Bronchial epithelial cell (primary cell): ENCODE measurements at regions not wholly inside any gene's neighbourhood (a gene's known extent, or its start where the extent isn't known, plus 50 kb on each side); places are given as distances from the start of the nearest gene placed in this dataset.

Experiments used
- DNase-seq: peaks from one replicate; pipeline ENCODE4 v3.0.0-alpha.2; 2010; ENCODE audit warnings: low read depth
- FAIRE-seq: peaks from 2 replicates; lab custom pipeline; 2011; peaks lifted over from hg19 to GRCh38; lab: Jason Lieb, UNC
- H3K27me3 ChIP-seq: 2 replicates; pipeline ENCODE4 v1.5.1; 2011; ENCODE audit warnings: low read length; ENCODE audit not compliant: control insufficient read depth, insufficient read depth
- H3K36me3 ChIP-seq: 2 replicates; pipeline ENCODE4 v1.5.1; 2011; ENCODE audit warnings: low read length; ENCODE audit not compliant: control insufficient read depth, insufficient read depth
- H3K4me3 ChIP-seq: 2 replicates; pipeline ENCODE4 v1.5.1; 2011; ENCODE audit warnings: mild to moderate bottlenecking, low read depth, low read length, control low read depth
- CTCF ChIP-seq: IDR thresholded peaks from 2 replicates; pipeline ENCODE4 v1.5.1; 2011; ENCODE audit warnings: mild to moderate bottlenecking, moderate library complexity, low read length, control low read depth, inconsistent platforms; ENCODE audit not compliant: insufficient read depth, severe bottlenecking

DNA sequence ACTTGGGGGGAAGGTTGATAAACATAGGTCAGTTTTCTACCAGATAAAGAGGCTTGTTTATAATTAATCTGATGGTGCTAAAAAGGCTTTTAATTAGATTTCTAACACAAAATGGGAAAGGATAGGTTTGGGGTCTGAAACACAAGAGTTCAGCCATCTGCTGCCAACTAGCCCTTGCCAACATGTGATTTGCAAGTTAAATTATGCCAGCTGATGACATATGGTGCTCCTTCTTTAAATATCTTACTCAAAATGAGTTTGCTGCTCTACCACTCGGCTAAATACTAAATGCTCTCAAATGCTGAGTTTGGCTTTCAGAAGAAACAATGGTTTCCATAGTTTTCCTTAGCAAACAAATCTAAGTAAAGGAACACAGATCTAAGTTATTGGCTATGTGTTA is 557.8 kb upstream of the CCDC54 start:
- no peaks in the 10 kb centered on the region for H3K27me3 ChIP-seq
- H3K4me3 ChIP-seq = no peak overlapping the region
- DNase-seq (no peak), FAIRE-seq (no peak)
- H3K36me3 ChIP-seq = no peaks in the 10 kb centered on the region
- TF ChIP-seq CTCF = no peak

DNA sequence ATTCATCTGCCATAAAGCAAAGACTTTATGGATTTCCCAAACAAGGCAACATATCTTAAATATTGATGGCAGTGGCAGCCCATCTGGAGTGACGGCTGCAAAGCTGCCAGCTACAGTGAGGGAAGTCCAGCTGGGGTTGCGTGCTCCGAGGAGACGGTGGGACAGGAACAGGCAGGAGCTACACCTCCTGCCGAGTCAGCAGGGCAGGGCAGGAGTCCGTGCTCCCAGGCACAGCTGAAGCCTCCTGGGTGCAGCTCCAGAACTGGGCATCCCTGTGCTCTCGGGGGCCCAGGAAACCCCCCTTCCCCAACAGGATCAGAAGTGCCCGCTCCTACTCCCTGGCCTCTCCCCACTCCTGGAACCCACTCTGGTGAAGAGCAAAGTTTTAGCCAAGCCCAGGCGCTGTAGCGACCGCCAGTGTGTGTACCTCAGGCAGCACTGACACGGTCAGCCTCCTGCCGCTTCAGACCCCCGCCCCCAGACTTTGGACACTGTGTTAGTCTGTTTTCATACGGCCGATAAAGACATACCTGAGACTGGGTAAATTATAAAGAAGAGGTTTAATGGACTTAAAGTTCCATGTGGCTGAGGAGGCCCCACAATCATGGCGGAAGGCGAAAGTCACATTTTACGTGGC is 556.4 kb upstream of the CCDC54 start:
- FAIRE-seq = no peak
- H3K4me3 ChIP-seq = no peak overlapping the region
- no peaks in the 10 kb centered on the region for H3K27me3 ChIP-seq
- DNase-seq = no peak
- no peaks in the 10 kb centered on the region for H3K36me3 ChIP-seq
- TF ChIP-seq CTCF = no peak

GRCh38 chr3:106821801-106822200 is 555.4 kb upstream of the CCDC54 start:
- H3K36me3 ChIP-seq = no peaks in the 10 kb centered on the region
- FAIRE-seq = no peak
- no peak for TF ChIP-seq CTCF

DNA sequence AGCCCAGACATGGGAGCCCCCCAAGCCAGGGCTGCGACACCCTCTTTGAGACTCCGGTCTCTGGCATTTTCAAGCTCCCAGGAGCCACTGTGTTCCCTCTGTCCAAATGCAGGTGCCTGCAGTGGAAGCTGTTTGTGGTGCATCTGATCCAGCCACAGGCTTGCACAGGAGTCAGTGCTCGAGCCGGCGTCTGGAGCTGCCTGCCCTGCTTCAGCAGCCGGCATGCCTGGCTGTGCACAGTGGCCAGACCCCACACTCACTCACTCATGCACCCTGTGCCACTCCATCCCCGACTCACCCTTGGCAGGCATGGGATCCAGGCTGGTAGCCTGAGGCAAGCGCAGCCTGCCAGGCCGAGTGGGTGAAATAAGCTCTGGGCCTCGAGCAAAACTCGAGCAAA is 555.0 kb upstream of the CCDC54 start:
- Histone ChIP-seq H3K27me3 (no peaks in the 10 kb centered on the region), H3K4me3 (no peak overlapping the region), H3K36me3 (no peaks in the 10 kb centered on the region)
- FAIRE-seq = no peak
- DNase-seq = no peak
- TF ChIP-seq CTCF = no peak

More at GRCh38 chr3:106821801-106822200, 555.4 kb upstream of the CCDC54 start:
- Histone ChIP-seq H3K4me3 (no peak overlapping the region), H3K27me3 (no peaks in the 10 kb centered on the region)
- no peak for DNase-seq

DNA sequence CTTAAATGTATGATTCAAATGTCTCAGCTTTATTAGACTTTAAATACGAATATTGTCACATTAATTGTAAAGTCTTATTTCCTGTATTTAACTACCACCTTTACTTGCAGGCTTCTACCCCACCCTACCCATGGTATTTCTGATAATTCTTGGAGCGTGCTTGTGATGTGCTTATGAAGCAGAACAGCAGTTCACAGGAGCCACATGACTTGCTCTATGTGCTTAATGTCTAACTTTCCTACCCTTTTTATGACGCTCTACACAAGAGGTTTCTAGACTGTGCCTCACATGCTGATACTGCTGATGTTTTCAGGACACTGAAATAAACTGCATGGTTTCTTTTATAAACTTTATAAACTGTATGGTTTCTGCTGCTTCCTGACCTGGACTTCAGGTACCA is 553.5 kb upstream of the CCDC54 start:
- no peak overlapping the region for H3K4me3 ChIP-seq
- no peak for DNase-seq
- no peak for TF ChIP-seq CTCF
- no peaks in the 10 kb centered on the region for H3K27me3 ChIP-seq
- H3K36me3 ChIP-seq = no peaks in the 10 kb centered on the region
- no peak for FAIRE-seq

GRCh38 chr3:106824856-106825255 is 552.4 kb upstream of the CCDC54 start:
- Histone ChIP-seq H3K27me3 (no peaks in the 10 kb centered on the region), H3K4me3 (no peak overlapping the region), H3K36me3 (no peaks in the 10 kb centered on the region)
- TF ChIP-seq CTCF = peak; percentile 33
- no peak for FAIRE-seq
- DNase-seq = peak; percentile 53
